Testis (tissue), 2 donors: ENCODE measurements at regions not wholly inside any gene's neighbourhood (a gene's known extent, or its start where the extent isn't known, plus 50 kb on each side); places are given as distances from the start of the nearest gene placed in this dataset.

ENCODE experiments used
- POLR2A ChIP-seq: fragments of 450-650 bp; IDR thresholded peaks from one replicate; pipeline ENCODE4 v1.6.1; 2017; ENCODE audit warnings: antibody characterized with exemption, mild to moderate bottlenecking, moderate library complexity
- TF ChIP-seq, protein P1 (sequence below), 3 experiments: fragments of 450-650 bp in 2 of 3; fragments of 200-600 bp in 1 of 3; sonication (generic) in 1 of 3; IDR thresholded peaks; one replicate each; pipeline ENCODE4 v1.5.1; 2016 to 2019; ENCODE audit warnings: antibody characterized with exemption in 3 of 3, mild to moderate bottlenecking in 2 of 3, moderate library complexity in 1 of 3

DNA sequence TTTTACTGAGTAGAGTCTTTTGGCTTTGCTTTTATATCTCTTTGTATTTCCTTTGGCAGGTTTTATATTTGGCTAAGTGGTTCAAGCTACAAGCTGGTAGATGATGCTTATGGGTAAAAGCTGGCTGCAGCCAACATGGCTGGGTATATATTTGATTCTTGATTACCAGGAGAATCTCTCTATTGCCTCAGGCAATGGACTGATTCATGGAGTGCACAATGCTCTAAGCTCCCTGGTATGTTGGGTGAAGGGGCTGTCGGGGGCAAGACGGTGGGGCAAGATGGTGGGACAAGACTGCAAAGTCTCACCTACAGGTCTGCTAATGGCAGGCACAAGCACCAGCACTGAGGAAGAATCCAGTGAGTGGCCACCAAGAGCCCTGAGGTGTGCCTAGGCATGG is 366.6 kb downstream of the DMAC1 start:
- TF ChIP-seq, protein P1, sequence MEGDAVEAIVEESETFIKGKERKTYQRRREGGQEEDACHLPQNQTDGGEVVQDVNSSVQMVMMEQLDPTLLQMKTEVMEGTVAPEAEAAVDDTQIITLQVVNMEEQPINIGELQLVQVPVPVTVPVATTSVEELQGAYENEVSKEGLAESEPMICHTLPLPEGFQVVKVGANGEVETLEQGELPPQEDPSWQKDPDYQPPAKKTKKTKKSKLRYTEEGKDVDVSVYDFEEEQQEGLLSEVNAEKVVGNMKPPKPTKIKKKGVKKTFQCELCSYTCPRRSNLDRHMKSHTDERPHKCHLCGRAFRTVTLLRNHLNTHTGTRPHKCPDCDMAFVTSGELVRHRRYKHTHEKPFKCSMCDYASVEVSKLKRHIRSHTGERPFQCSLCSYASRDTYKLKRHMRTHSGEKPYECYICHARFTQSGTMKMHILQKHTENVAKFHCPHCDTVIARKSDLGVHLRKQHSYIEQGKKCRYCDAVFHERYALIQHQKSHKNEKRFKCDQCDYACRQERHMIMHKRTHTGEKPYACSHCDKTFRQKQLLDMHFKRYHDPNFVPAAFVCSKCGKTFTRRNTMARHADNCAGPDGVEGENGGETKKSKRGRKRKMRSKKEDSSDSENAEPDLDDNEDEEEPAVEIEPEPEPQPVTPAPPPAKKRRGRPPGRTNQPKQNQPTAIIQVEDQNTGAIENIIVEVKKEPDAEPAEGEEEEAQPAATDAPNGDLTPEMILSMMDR (IDR thresholded peaks at IDR 0.05), result no peak
- TF ChIP-seq POLR2A, result no peak
